SK-N-SH treated with all-trans-retinoic acid at 6 μM for 48 hours (cell line): ENCODE measurements at regions not wholly inside any gene's neighbourhood (a gene's known extent, or its start where the extent isn't known, plus 50 kb on each side); places are given as distances from the start of the nearest gene placed in this dataset.

Experiments used
- ATAC-seq: fragments of 200-7000 bp; cut with Tn5 transposase; 3 replicates; pipeline ENCODE4 v1.9.1; 2020; ENCODE audit warnings: mild to moderate bottlenecking, moderate library complexity
- ARNTL ChIP-seq: fragments of 450-650 bp; formaldehyde crosslinking; IDR thresholded peaks from 2 replicates; pipeline ENCODE4 v1.5.0; 2020; ENCODE audit warnings: low read depth, mild to moderate bottlenecking, moderate library complexity, borderline replicate concordance
- CSDC2 ChIP-seq: fragments of 250-450 bp; sonication (Bioruptor Pico); IDR thresholded peaks from 2 replicates; pipeline ENCODE4 v1.5.0; 2020; ENCODE audit warnings: mild to moderate bottlenecking, moderate library complexity
- CSRNP3 ChIP-seq: fragments of 250-450 bp; sonication (Bioruptor Pico); IDR thresholded peaks from 2 replicates; pipeline ENCODE4 v1.5.1; 2021; ENCODE audit warnings: mild to moderate bottlenecking, moderate library complexity
- ESRRG ChIP-seq: fragments of 250-450 bp; sonication (Bioruptor Pico); IDR thresholded peaks from 2 replicates; pipeline ENCODE4 v1.6.1; 2021; ENCODE audit warnings: mild to moderate bottlenecking
- GLIS3 ChIP-seq: fragments of 250-450 bp; sonication (Bioruptor Pico); IDR thresholded peaks from 2 replicates; pipeline ENCODE4 v1.5.0; 2020; ENCODE audit warnings: mild to moderate bottlenecking, moderate library complexity
- ISL1 ChIP-seq: fragments of 250-450 bp; sonication (Bioruptor Pico); IDR thresholded peaks from 2 replicates; pipeline ENCODE4 v2.1.2; 2022; ENCODE audit warnings: mild to moderate bottlenecking, moderate library complexity
- OSR1 ChIP-seq: fragments of 250-450 bp; sonication (Bioruptor Pico); IDR thresholded peaks from 2 replicates; pipeline ENCODE4 v1.8.0; 2022; ENCODE audit warnings: moderate library complexity, mild to moderate bottlenecking, inconsistent platforms
- PATZ1 ChIP-seq: fragments of 250-450 bp; sonication (Bioruptor Pico); IDR thresholded peaks from 2 replicates; pipeline ENCODE4 v1.8.0; 2020; ENCODE audit warnings: mild to moderate bottlenecking, moderate library complexity, borderline replicate concordance
- POU6F1 ChIP-seq: fragments of 250-450 bp; sonication (Bioruptor Pico); IDR thresholded peaks from 2 replicates; pipeline ENCODE4 v1.8.0; 2021; ENCODE audit warnings: low read depth, mild to moderate bottlenecking, moderate library complexity, borderline replicate concordance
- PPARA ChIP-seq: fragments of 250-450 bp; sonication (Bioruptor Pico); IDR thresholded peaks from 2 replicates; pipeline ENCODE4 v1.5.0; 2020; ENCODE audit warnings: mild to moderate bottlenecking, borderline replicate concordance
- SNAI2 ChIP-seq: fragments of 250-450 bp; sonication (Bioruptor Pico); IDR thresholded peaks from 2 replicates; pipeline ENCODE4 v1.5.0; 2020; ENCODE audit warnings: mild to moderate bottlenecking, moderate library complexity
- TCF4 ChIP-seq: fragments of 250-450 bp; sonication (Bioruptor Pico); IDR thresholded peaks from 2 replicates; pipeline ENCODE4 v1.8.0; 2021; ENCODE audit warnings: mild to moderate bottlenecking, moderate library complexity, borderline replicate concordance
- TOX ChIP-seq: fragments of 250-450 bp; sonication (Bioruptor Pico); IDR thresholded peaks from 2 replicates; pipeline ENCODE4 v1.8.0; 2021; ENCODE audit warnings: mild to moderate bottlenecking, moderate library complexity, borderline replicate concordance
- TSHZ2 ChIP-seq: fragments of 250-450 bp; sonication (Bioruptor Pico); IDR thresholded peaks from 2 replicates; pipeline ENCODE4 v1.5.0; 2020; ENCODE audit warnings: mild to moderate bottlenecking, moderate library complexity
- ZFP3 ChIP-seq: fragments of 250-450 bp; sonication (Bioruptor Pico); IDR thresholded peaks from 2 replicates; pipeline ENCODE4 v1.5.0; 2020; ENCODE audit warnings: mild to moderate bottlenecking, moderate library complexity
- ZFP30 ChIP-seq: fragments of 450-650 bp; formaldehyde crosslinking; IDR thresholded peaks from 2 replicates; pipeline ENCODE4 v1.5.0; 2022; ENCODE audit warnings: mild to moderate bottlenecking, moderate library complexity
- ZNF70 ChIP-seq: fragments of 450-650 bp; formaldehyde crosslinking; IDR thresholded peaks from 2 replicates; pipeline ENCODE4 v1.5.0; 2020; ENCODE audit warnings: mild to moderate bottlenecking, moderate library complexity
- ZNF8 ChIP-seq: fragments of 450-650 bp; formaldehyde crosslinking; IDR thresholded peaks from 2 replicates; pipeline ENCODE4 v1.5.0; 2020; ENCODE audit warnings: mild to moderate bottlenecking, moderate library complexity

GRCh38 chrX:30150196-30150895 lies 65.0 kb upstream of the MAGEB2 start:
- no peak for ATAC-seq
- no peak for TF ChIP-seq GLIS3 (CRISPR knock-in tag)
- TF ChIP-seq ZFP3 (CRISPR knock-in tag): no peak
- TF ChIP-seq ZNF70: no peak
- TF ChIP-seq ZFP30 (CRISPR knock-in tag): no peak
- TF ChIP-seq POU6F1 (CRISPR knock-in tag): no peak
- TF ChIP-seq TOX (CRISPR knock-in tag): no peak
- no peak for TF ChIP-seq ZNF8 (CRISPR knock-in tag)
- no peak for TF ChIP-seq CSRNP3
- TF ChIP-seq SNAI2: no peak

GRCh38 chrX:30151964-30152363 lies 63.4 kb upstream of the MAGEB2 start:
- TF ChIP-seq TSHZ2: no peak
- no peak for TF ChIP-seq OSR1 (CRISPR knock-in tag)
- no peak for TF ChIP-seq TOX (CRISPR knock-in tag)
- TF ChIP-seq ESRRG (CRISPR knock-in tag): no peak
- TF ChIP-seq CSRNP3: no peak
- TF ChIP-seq TCF4 (CRISPR knock-in tag): no peak
- no peak for TF ChIP-seq PPARA (CRISPR knock-in tag)
- TF ChIP-seq ARNTL (CRISPR knock-in tag): no peak
- no peak for TF ChIP-seq POU6F1 (CRISPR knock-in tag)
- TF ChIP-seq CSDC2 (CRISPR knock-in tag): no peak
- TF ChIP-seq ZFP3 (CRISPR knock-in tag): no peak
- no peak for TF ChIP-seq ISL1
- no peak for TF ChIP-seq SNAI2
- no peak for TF ChIP-seq ZFP30 (CRISPR knock-in tag)
- TF ChIP-seq PATZ1 (CRISPR knock-in tag): no peak
- TF ChIP-seq ZNF70: no peak
- no peak for TF ChIP-seq GLIS3 (CRISPR knock-in tag)
- TF ChIP-seq ZNF8 (CRISPR knock-in tag): no peak
- no peak for ATAC-seq
